ENCODE measurements at regions not wholly inside any gene's neighbourhood (a gene's known extent, or its start where the extent isn't known, plus 50 kb on each side); places are given as distances from the start of the nearest gene placed in this dataset.

- TF ChIP-seq SUZ12 (IDR thresholded peaks at IDR 0.05; ENCODE audit: low read length) (no peak), POLR2A (IDR thresholded peaks at IDR 0.05; ENCODE audit: control extremely low read depth in 1 of 2, low read depth in 2 of 2, low read length in 2 of 2) (no peak), GTF2F1 (IDR thresholded peaks at IDR 0.05; ENCODE audit: borderline replicate concordance, low read depth, low read length) (no peak), EGR1 (IDR thresholded peaks at IDR 0.05; ENCODE audit: borderline replicate concordance, low read depth, low read length) (no peak), CHD2 (IDR thresholded peaks at IDR 0.05; ENCODE audit: low read length) (no peak), EZH2 (IDR thresholded peaks at IDR 0.05; ENCODE audit: low read depth, low read length, severe bottlenecking) (no peak), SIX5 (IDR thresholded peaks at IDR 0.05; ENCODE audit: low read depth, low read length) (no peak), USF2 (IDR thresholded peaks at IDR 0.05; ENCODE audit: low read length) (no peak), KDM5A (IDR thresholded peaks at IDR 0.05; ENCODE audit: low read length) (no peak), ZNF274 (IDR thresholded peaks at IDR 0.05; ENCODE audit: borderline replicate concordance, extremely low read depth, low read length) (no peak), CBX5 (IDR thresholded peaks at IDR 0.05; ENCODE audit: low read depth, low read length) (no peak), TAF1 (IDR thresholded peaks at IDR 0.05; ENCODE audit: low read depth, low read length) (no peak), POLR2AphosphoS5 (IDR thresholded peaks at IDR 0.05; ENCODE audit: low read depth, low read length) (no peak), RBBP5 (IDR thresholded peaks at IDR 0.05; ENCODE audit: borderline replicate concordance, low read depth, low read length) (no peak)
Observed at GRCh38 chr3:20935791-20936190, 749.8 kb upstream of the SGO1 start.
